CD4-positive, CD25-positive, alpha-beta regulatory T cell (primary cell): ENCODE measurements at regions not wholly inside any gene's neighbourhood (a gene's known extent, or its start where the extent isn't known, plus 50 kb on each side); places are given as distances from the start of the nearest gene placed in this dataset.

Source experiments
- ATAC-seq, 2 donors: fragments of 150-1000 bp; cut with Tn5 transposase; one replicate each; pipeline ENCODE4 v1.10.0; 2021; ENCODE audit warnings: low read depth in 2 of 2, moderate number of reproducible peaks in 2 of 2, moderate library complexity in 1 of 2
- DNase-seq, 3 donors: peaks; one replicate each; pipeline versions ENCODE4 v3.0.0 to v3.0.0-alpha.2; 2012 to 2022; ENCODE audit warnings: mixed read lengths in 1 of 3
- H3K27ac ChIP-seq: one replicate; pipeline ENCODE4 v1.7.0; 2013; ENCODE audit warnings: mild to moderate bottlenecking, low read length; ENCODE audit not compliant: insufficient read depth, poor library complexity, severe bottlenecking
- H3K27me3 ChIP-seq: one replicate; pipeline ENCODE4 v1.7.0; 2013; ENCODE audit warnings: low read length; ENCODE audit not compliant: control insufficient read depth, insufficient read depth
- H3K36me3 ChIP-seq: one replicate; pipeline ENCODE4 v1.7.0; 2013; ENCODE audit warnings: mild to moderate bottlenecking, low read length, moderate library complexity; ENCODE audit not compliant: control insufficient read depth, insufficient read depth
- H3K4me1 ChIP-seq: 2 replicates; pipeline ENCODE4 v1.7.0; 2013; ENCODE audit warnings: mild to moderate bottlenecking, low read length; ENCODE audit not compliant: insufficient read depth, control insufficient read depth, poor library complexity, severe bottlenecking
- H3K4me3 ChIP-seq: one replicate; pipeline ENCODE4 v1.7.0; 2013; ENCODE audit warnings: low read depth, mild to moderate bottlenecking, low read length, moderate library complexity
- H3K9me3 ChIP-seq, 2 experiments: 1 replicate in 1 of 2; 2 replicates in 1 of 2; pipeline ENCODE4 v1.7.0; 2013; ENCODE audit warnings: low read length in 2 of 2, mild to moderate bottlenecking in 1 of 2, moderate library complexity in 1 of 2; ENCODE audit not compliant: control insufficient read depth in 2 of 2
- H3K27ac Mint-ChIP-seq, 3 donors: one replicate each; pipeline ENCODE4 v1.8.0; 2020 to 2022; ENCODE audit warnings: mild to moderate bottlenecking in 3 of 3, mixed read lengths in 3 of 3, moderate library complexity in 2 of 3
- H3K27me3 Mint-ChIP-seq: one replicate; pipeline ENCODE4 v1.8.0; 2022; ENCODE audit warnings: mild to moderate bottlenecking, mixed read lengths
- H3K36me3 Mint-ChIP-seq: one replicate; pipeline ENCODE4 v1.8.0; 2020; ENCODE audit warnings: mixed read lengths
- H3K4me1 Mint-ChIP-seq, 4 donors: one replicate each; pipeline ENCODE4 v1.8.0; 2020 to 2022; ENCODE audit warnings: mixed read lengths in 4 of 4, mild to moderate bottlenecking in 1 of 4
- H3K4me3 Mint-ChIP-seq, 4 donors: one replicate each; pipeline ENCODE4 v1.8.0; 2020 to 2022; ENCODE audit warnings: mild to moderate bottlenecking in 4 of 4, mixed read lengths in 4 of 4, moderate library complexity in 3 of 4
- H3K9me3 Mint-ChIP-seq, 7 donors: one replicate each; pipeline ENCODE4 v1.8.0; 2020 to 2022; ENCODE audit warnings: mixed read lengths in 7 of 7, mild to moderate bottlenecking in 3 of 7, moderate library complexity in 2 of 7

DNA sequence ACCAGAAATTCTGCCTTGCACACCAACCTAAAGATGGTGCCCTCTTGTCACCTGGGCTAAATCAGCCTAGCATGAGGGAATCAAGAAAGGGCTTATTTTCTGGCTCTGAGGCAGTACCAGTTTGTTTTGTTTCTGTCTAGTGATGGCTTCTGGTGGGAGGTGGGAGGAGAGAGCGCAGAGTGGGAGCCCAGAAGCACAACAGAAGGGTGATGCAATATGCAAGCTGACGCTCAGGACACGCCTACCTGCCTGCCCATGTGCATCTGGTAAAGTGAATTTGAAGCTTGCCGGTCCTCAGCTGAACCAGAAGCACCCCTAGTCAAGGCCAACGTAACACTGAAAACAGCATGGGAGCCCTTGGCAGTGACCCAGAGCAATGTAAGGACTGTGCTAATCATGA lies 138.4 kb upstream of the TIAM1 start:
- Mint-ChIP-seq H3K27me3 (no peaks in the 10 kb centered on the region), H3K4me1 (no peaks in the 10 kb centered on the region), H3K9me3 (peaks cover 0 to 18% (median 2%) of the 10 kb centered on the region in 7 donors), H3K27ac (no peak overlapping the region), H3K36me3 (peaks cover 3% of the 10 kb centered on the region), H3K4me3 (no peak overlapping the region)
- Histone ChIP-seq H3K27me3 (no peaks in the 10 kb centered on the region), H3K4me3 (no peak overlapping the region), H3K27ac (no peak overlapping the region), H3K4me1 (no peaks in the 10 kb centered on the region), H3K36me3 (no peaks in the 10 kb centered on the region), H3K9me3 (peaks cover 5 to 17% of the 10 kb centered on the region in 2 experiments)
- DNase-seq (no peak), ATAC-seq (no peak)

DNA sequence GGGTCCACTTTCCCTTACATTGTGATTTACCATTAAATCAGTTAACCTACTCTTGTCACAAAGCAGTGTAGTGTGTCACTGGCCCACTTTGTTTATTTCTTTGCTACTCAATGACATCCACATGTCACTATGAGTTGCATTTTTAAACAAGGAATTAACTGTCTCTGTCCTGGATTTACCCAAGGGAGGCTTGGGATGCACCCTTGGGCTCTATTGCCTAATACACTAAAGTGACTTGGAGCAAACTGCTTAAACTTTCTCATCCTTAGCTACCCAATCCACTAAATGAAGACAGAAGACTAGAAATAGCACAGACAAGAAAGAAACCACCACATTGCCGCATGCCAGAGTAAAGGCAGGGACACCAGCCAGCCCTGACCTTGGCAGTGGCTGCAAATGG lies 136.2 kb upstream of the TIAM1 start:
- peaks cover 0 to 15% (median 4%) of the 10 kb centered on the region in 7 donors for H3K9me3 Mint-ChIP-seq
- ATAC-seq (no peak), DNase-seq (no peak)
- no peaks in the 10 kb centered on the region for H3K4me1 ChIP-seq
- no peak overlapping the region for H3K27ac Mint-ChIP-seq
- H3K27ac ChIP-seq = no peak overlapping the region
- no peaks in the 10 kb centered on the region for H3K36me3 ChIP-seq
- H3K4me3 ChIP-seq = no peak overlapping the region
- no peak overlapping the region for H3K4me3 Mint-ChIP-seq
- peaks cover 3% of the 10 kb centered on the region for H3K36me3 Mint-ChIP-seq
- no peaks in the 10 kb centered on the region for H3K27me3 ChIP-seq
- H3K27me3 Mint-ChIP-seq = no peaks in the 10 kb centered on the region
- H3K4me1 Mint-ChIP-seq = peaks cover 0 to 5% (median 2%) of the 10 kb centered on the region in 4 donors
- H3K9me3 ChIP-seq = peaks cover 5 to 15% of the 10 kb centered on the region in 2 experiments

DNA sequence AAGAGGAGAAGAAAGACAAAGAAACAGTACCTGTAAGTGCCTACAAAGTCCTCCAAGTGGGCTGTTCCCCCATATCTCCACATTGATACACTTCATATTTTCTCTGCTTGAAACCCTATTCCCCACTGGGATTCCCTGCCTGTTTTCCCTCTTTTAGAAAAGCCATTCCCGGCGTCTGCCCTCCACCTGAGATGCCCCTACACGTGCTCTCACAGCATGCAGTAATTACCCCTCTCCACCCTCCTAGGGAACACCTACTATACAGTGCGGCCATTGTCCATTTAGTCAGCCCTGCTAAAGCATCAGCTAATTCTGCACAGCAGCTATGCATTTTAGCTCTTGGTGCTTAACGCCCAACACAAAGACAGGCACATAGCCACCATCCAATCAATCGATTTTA lies 135.7 kb upstream of the TIAM1 start:
- Histone ChIP-seq H3K9me3 (peaks cover 5 to 13% of the 10 kb centered on the region in 2 experiments), H3K36me3 (no peaks in the 10 kb centered on the region), H3K4me3 (no peak overlapping the region), H3K27me3 (no peaks in the 10 kb centered on the region), H3K27ac (no peak overlapping the region), H3K4me1 (no peaks in the 10 kb centered on the region)
- H3K27me3 Mint-ChIP-seq = no peaks in the 10 kb centered on the region
- no peak for DNase-seq
- peaks cover under 1% of the 10 kb centered on the region for H3K36me3 Mint-ChIP-seq
- H3K9me3 Mint-ChIP-seq = peaks cover 0 to 10% (median 1%) of the 10 kb centered on the region in 7 donors
- H3K27ac Mint-ChIP-seq = no peak overlapping the region
- no peak overlapping the region for H3K4me3 Mint-ChIP-seq
- H3K4me1 Mint-ChIP-seq = peaks cover 0 to 8% (median 3%) of the 10 kb centered on the region in 4 donors
- no peak for ATAC-seq

DNA sequence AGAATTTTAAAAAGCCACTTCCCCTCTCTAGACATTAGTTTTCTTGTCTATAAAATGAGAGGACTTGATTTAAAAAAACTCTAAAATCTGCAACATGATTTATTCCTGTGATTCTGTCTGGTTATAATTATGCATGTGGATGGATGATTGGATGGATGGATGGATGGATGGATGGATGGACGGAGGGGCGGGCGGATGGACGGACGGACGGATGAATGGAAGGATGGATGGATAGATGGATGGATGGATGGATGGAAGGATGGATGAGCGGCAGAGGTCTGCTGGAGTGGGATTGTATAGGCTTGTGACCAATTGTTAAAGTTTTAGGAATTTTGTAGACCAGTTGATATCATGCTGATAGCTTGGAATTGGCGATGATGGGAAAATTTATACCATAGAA lies 135.2 kb upstream of the TIAM1 start:
- H3K27me3 ChIP-seq = no peaks in the 10 kb centered on the region
- no peak for ATAC-seq

DNA sequence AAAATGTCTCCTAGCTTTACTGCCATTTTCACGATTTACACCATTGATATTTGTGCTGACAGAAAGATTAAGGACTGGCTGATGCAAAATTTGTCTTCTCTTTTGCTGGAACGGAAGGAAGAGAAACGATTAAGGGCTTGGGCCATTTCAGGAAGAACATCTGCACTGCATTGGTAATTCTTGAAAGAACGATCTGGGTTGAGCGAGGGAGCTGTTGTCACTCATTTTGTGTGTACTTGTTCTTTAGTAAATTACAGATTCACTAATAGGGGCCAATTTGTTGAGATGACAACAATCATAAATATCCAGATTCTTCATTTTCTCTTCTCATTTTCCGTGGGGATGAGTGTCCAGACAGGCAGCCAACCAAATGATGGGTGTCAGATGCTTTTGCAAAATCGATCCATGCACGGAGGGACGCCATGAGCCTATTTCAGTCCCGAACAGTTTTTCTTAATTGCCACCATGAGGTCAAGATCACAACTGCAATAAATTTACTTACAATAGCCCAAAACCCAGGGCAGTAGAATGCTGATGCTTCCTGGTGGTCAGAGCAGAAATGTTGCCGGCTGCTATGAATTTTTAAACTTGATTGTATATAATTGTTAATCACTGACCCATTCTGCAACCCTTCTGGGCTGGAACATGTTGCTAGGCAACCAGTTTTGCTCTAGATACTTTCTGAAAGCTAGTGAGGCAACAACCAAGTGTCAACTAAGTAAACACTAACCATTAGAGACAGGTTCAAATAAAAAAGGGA lies 132.4 kb upstream of the TIAM1 start:
- Mint-ChIP-seq H3K27me3 (no peaks in the 10 kb centered on the region), H3K27ac (peak overlapping the region in 2 of 3 donors; percentile 17 to 41), H3K36me3 (no peaks in the 10 kb centered on the region), H3K9me3 (peaks cover 0 to 6% (median 3%) of the 10 kb centered on the region in 7 donors), H3K4me1 (peaks cover 0 to 15% (median 3%) of the 10 kb centered on the region in 4 donors), H3K4me3 (no peak overlapping the region)
- no peaks in the 10 kb centered on the region for H3K36me3 ChIP-seq
- H3K27me3 ChIP-seq = no peaks in the 10 kb centered on the region
- ATAC-seq (no peak), DNase-seq (no peak)
- peaks cover 3 to 9% of the 10 kb centered on the region in 2 experiments for H3K9me3 ChIP-seq
- H3K27ac ChIP-seq = no peak overlapping the region
- H3K4me3 ChIP-seq = no peak overlapping the region
- no peaks in the 10 kb centered on the region for H3K4me1 ChIP-seq

More for the DNA sequence above, 135.2 kb upstream of the TIAM1 start:
- no peak overlapping the region for H3K4me3 ChIP-seq
- no peak overlapping the region for H3K27ac ChIP-seq
- Mint-ChIP-seq H3K4me1 (peaks cover 0 to 9% (median 3%) of the 10 kb centered on the region in 4 donors), H3K27me3 (no peaks in the 10 kb centered on the region), H3K9me3 (peaks cover 0 to 9% (median under 1%) of the 10 kb centered on the region in 7 donors), H3K36me3 (no peaks in the 10 kb centered on the region), H3K27ac (no peak overlapping the region), H3K4me3 (no peak overlapping the region)
- no peaks in the 10 kb centered on the region for H3K36me3 ChIP-seq
- peaks cover 5 to 13% of the 10 kb centered on the region in 2 experiments for H3K9me3 ChIP-seq
- DNase-seq = no peak
- H3K4me1 ChIP-seq = no peaks in the 10 kb centered on the region

DNA sequence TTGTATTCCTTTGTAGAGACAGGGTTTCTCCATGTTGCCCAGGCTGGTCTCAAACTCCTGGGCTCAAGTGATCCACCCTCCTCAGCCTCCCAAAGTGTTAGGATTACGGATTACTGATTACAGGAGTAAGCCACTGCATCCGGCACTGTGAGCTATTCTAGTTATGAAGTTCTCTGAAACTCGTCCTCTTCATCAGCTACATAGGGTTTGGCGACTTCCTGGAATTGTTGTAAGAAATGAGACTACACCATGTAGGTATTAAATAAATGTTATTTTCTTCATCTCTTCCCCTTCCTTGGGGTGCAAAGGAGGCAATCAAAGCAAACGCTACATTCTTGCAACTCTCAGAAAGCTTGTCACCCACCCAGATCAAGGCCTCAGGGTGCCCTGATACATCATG lies 131.2 kb upstream of the TIAM1 start:
- Mint-ChIP-seq H3K9me3 (peaks cover 0 to 4% (median 0%) of the 10 kb centered on the region in 7 donors), H3K4me3 (no peak overlapping the region), H3K36me3 (no peaks in the 10 kb centered on the region), H3K4me1 (peaks cover 0 to 15% (median 3%) of the 10 kb centered on the region in 4 donors), H3K27me3 (no peaks in the 10 kb centered on the region), H3K27ac (peak overlapping the region in 1 of 3 donors; percentile 42)
- Histone ChIP-seq H3K4me1 (no peaks in the 10 kb centered on the region), H3K27ac (no peak overlapping the region), H3K27me3 (no peaks in the 10 kb centered on the region), H3K9me3 (no peaks in the 10 kb centered on the region), H3K4me3 (no peak overlapping the region), H3K36me3 (no peaks in the 10 kb centered on the region)
- DNase-seq = peak in 1 of 3 donors; percentile 70
- peak in 1 of 2 donors; percentile 76 for ATAC-seq

DNA sequence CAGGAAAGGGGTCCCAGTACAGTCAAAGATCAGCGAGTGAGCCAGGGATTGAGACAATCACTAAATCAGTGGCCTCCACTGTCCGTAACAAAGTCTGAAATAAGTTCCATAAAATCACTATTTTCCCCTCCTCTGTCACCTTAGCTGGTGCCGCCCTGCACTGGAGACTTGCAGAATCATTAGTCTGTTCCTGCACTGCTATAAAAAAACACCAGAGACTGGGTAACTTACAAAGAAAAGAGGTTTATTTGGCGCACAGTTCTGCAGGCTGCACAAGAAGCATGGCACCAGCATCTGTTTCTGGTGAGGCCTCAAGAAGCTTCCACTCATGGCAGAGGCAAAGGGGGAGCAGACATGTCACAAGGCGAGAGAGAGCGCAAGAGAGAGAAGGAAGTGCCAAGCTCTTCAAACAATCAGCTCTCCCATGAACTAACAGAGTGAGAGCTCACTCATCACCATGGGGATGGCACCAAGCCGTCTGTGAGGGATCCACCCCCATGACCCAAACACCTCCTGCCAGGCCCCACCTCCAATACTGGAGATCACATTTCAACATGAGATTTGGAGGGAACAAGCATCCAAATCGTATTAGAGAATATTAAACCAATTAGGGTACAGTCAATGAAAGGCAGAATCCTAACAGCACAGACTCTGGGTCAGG lies 129.8 kb upstream of the TIAM1 start:
- H3K36me3 ChIP-seq = no peaks in the 10 kb centered on the region
- DNase-seq (peak in 1 of 3 donors; percentile 12), ATAC-seq (no peak)
- no peak overlapping the region for H3K27ac ChIP-seq
- Mint-ChIP-seq H3K36me3 (no peaks in the 10 kb centered on the region), H3K27me3 (no peaks in the 10 kb centered on the region), H3K4me3 (no peak overlapping the region), H3K27ac (peak overlapping the region in 1 of 3 donors; percentile 62), H3K4me1 (peaks cover 0 to 15% (median 3%) of the 10 kb centered on the region in 4 donors), H3K9me3 (peaks cover 0 to 4% (median 0%) of the 10 kb centered on the region in 7 donors)
- H3K4me3 ChIP-seq = no peak overlapping the region
- H3K27me3 ChIP-seq = no peaks in the 10 kb centered on the region
- H3K4me1 ChIP-seq = no peaks in the 10 kb centered on the region
- H3K9me3 ChIP-seq = no peaks in the 10 kb centered on the region
